ENCODE measurements at regions not wholly inside any gene's neighbourhood (a gene's known extent, or its start where the extent isn't known, plus 50 kb on each side); places are given as distances from the start of the nearest gene placed in this dataset.

- TF ChIP-seq, protein P1, sequence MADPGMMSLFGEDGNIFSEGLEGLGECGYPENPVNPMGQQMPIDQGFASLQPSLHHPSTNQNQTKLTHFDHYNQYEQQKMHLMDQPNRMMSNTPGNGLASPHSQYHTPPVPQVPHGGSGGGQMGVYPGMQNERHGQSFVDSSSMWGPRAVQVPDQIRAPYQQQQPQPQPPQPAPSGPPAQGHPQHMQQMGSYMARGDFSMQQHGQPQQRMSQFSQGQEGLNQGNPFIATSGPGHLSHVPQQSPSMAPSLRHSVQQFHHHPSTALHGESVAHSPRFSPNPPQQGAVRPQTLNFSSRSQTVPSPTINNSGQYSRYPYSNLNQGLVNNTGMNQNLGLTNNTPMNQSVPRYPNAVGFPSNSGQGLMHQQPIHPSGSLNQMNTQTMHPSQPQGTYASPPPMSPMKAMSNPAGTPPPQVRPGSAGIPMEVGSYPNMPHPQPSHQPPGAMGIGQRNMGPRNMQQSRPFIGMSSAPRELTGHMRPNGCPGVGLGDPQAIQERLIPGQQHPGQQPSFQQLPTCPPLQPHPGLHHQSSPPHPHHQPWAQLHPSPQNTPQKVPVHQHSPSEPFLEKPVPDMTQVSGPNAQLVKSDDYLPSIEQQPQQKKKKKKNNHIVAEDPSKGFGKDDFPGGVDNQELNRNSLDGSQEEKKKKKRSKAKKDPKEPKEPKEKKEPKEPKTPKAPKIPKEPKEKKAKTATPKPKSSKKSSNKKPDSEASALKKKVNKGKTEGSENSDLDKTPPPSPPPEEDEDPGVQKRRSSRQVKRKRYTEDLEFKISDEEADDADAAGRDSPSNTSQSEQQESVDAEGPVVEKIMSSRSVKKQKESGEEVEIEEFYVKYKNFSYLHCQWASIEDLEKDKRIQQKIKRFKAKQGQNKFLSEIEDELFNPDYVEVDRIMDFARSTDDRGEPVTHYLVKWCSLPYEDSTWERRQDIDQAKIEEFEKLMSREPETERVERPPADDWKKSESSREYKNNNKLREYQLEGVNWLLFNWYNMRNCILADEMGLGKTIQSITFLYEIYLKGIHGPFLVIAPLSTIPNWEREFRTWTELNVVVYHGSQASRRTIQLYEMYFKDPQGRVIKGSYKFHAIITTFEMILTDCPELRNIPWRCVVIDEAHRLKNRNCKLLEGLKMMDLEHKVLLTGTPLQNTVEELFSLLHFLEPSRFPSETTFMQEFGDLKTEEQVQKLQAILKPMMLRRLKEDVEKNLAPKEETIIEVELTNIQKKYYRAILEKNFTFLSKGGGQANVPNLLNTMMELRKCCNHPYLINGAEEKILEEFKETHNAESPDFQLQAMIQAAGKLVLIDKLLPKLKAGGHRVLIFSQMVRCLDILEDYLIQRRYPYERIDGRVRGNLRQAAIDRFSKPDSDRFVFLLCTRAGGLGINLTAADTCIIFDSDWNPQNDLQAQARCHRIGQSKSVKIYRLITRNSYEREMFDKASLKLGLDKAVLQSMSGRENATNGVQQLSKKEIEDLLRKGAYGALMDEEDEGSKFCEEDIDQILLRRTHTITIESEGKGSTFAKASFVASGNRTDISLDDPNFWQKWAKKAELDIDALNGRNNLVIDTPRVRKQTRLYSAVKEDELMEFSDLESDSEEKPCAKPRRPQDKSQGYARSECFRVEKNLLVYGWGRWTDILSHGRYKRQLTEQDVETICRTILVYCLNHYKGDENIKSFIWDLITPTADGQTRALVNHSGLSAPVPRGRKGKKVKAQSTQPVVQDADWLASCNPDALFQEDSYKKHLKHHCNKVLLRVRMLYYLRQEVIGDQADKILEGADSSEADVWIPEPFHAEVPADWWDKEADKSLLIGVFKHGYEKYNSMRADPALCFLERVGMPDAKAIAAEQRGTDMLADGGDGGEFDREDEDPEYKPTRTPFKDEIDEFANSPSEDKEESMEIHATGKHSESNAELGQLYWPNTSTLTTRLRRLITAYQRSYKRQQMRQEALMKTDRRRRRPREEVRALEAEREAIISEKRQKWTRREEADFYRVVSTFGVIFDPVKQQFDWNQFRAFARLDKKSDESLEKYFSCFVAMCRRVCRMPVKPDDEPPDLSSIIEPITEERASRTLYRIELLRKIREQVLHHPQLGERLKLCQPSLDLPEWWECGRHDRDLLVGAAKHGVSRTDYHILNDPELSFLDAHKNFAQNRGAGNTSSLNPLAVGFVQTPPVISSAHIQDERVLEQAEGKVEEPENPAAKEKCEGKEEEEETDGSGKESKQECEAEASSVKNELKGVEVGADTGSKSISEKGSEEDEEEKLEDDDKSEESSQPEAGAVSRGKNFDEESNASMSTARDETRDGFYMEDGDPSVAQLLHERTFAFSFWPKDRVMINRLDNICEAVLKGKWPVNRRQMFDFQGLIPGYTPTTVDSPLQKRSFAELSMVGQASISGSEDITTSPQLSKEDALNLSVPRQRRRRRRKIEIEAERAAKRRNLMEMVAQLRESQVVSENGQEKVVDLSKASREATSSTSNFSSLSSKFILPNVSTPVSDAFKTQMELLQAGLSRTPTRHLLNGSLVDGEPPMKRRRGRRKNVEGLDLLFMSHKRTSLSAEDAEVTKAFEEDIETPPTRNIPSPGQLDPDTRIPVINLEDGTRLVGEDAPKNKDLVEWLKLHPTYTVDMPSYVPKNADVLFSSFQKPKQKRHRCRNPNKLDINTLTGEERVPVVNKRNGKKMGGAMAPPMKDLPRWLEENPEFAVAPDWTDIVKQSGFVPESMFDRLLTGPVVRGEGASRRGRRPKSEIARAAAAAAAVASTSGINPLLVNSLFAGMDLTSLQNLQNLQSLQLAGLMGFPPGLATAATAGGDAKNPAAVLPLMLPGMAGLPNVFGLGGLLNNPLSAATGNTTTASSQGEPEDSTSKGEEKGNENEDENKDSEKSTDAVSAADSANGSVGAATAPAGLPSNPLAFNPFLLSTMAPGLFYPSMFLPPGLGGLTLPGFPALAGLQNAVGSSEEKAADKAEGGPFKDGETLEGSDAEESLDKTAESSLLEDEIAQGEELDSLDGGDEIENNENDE (IDR thresholded peaks at IDR 0.05; ENCODE audit: insufficient replicate concordance, low read length): no peak
- no peak for TF ChIP-seq POLR2AphosphoS5 (IDR thresholded peaks at IDR 0.05; ENCODE audit: low read depth, low read length)
- TF ChIP-seq GABPA (IDR thresholded peaks at IDR 0.05; ENCODE audit: borderline replicate concordance, insufficient read depth, low read length): no peak
- TF ChIP-seq, protein P2, sequence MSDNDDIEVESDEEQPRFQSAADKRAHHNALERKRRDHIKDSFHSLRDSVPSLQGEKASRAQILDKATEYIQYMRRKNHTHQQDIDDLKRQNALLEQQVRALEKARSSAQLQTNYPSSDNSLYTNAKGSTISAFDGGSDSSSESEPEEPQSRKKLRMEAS (IDR thresholded peaks at IDR 0.05): no peak
- TF ChIP-seq CBX5 (IDR thresholded peaks at IDR 0.05; ENCODE audit: low read depth, low read length): no peak
- TF ChIP-seq NRF1 (IDR thresholded peaks at IDR 0.05; ENCODE audit: low read depth, low read length): no peak
- no peak for TF ChIP-seq EGR1 (IDR thresholded peaks at IDR 0.05; ENCODE audit: borderline replicate concordance, low read depth, low read length)
- no peak for TF ChIP-seq JUN (IDR thresholded peaks at IDR 0.05; ENCODE audit: low read depth, low read length)
- no peak for TF ChIP-seq ZNF274 (IDR thresholded peaks at IDR 0.05; ENCODE audit: borderline replicate concordance, extremely low read depth, low read length)
- no peak for TF ChIP-seq RFX5 (IDR thresholded peaks at IDR 0.05; ENCODE audit: borderline replicate concordance, low read depth, low read length)
Observed at GRCh38 chr3:94210256-94210655, 147.4 kb downstream of the NSUN3 start (continued).

Measured in H1 (cell line).